Left ventricle myocardium superior (tissue), 1 donor: ENCODE measurements at regions not wholly inside any gene's neighbourhood (a gene's known extent, or its start where the extent isn't known, plus 50 kb on each side); places are given as distances from the start of the nearest gene placed in this dataset.
"Not testable (repeated sequence)": the region's sequence is repeated elsewhere in the genome, so short reads cannot be mapped to it uniquely, and the experiment has no call there.

Experiments used
- ATAC-seq: fragments of 200-7000 bp; cut with Tn5 transposase; one replicate; pipeline ENCODE4 v1.9.1; 2020; ENCODE audit warnings: mild to moderate bottlenecking, moderate library complexity
- DNase-seq: peaks from one replicate; pipeline ENCODE4 v3.0.0-alpha.2; 2020
- intact Hi-C: fragments of 100-400 bp; cut with micrococcal nuclease; formaldehyde crosslinking; loops from one replicate; pipeline ENCODE4 v1.11.0; 2022
- donor health status: DM: no; HTN: yes; CAD: no; lungs with severe emphysema.

DNA sequence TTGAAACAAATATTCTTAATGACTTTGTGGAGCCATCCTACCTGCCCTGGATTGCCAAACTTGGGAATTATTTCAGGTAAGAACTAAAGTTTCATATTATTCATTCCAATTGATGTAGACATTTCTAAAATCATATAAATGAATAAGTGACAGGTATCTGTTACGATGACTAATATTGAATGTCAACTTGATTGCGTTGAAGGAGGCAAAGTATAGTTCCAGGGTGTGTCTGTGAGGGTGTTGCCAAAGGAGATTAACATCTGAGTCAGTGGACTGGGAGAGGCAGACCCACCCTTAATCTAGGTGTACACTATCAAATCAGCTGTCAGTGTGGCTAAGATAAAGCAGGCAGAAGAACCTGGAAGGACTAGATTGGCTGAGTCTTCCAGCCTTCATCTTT, 1688.4 kb upstream of the CDH9 start:
- DNase-seq (no peak), ATAC-seq (no peak)
- intact Hi-C loops = no loop called here

- ATAC-seq (no peak), DNase-seq (no peak)
- intact Hi-C loops = no loop called here
Measured at GRCh38 chr5:28725001-28725400, 1686.6 kb upstream of the CDH9 start.

DNA sequence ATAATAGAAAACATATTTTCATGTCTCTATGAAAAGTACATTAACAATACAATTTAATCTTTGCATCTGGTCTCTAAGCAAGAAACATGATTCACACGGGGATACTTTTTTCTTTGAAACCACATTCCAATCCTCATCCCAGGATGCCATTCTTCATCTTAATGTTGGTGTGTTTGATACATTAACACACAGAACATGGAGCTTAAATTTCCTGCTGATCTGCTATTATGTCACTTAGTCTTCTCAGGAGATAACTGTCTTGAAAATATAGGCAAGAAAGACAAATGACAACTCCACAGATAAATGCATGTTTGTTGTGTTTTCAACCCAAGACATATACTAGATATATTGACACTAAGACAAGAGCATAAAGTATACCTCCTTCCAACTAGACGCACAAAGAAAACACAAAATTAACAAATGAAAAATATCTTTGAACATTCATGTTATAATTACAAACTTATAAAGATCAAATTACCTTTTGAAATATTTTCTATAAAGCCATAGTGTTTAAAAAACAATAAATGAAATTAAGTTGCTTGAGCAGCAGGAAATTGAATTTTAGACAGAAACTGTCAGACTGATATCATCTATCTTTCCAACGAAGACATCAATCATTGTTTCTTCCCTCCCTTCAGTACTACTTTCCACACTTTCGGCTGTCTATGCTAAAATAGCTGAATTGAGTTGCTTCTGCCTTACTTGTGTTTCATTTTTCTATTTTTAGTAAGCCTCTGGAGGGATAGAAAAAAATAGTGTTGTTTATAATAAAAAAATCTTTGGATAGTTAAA, 1676.7 kb upstream of the CDH9 start:
- ATAC-seq = no peak
- no peak for DNase-seq
- intact Hi-C loops = no loop called here

DNA sequence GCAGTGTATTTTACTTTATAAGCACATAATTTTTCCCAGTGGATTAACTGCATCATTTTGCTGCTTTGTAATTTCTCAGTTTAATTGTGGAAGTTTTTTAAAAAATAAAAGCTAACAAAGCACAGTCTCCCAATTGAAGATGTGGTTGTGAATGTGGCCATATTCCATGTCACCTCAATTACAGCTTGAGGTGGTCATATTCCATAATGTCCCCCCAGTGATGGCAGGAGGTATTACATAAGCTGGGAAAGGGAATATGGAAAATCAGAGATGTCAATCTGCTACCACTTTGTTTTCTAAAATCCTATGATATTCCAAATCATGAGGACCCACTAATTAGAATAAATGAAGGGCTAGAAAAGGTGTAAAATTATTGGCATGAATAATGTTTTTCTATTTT, 1672.0 kb upstream of the CDH9 start:
- intact Hi-C loops = no loop called here
- DNase-seq = no peak
- ATAC-seq = no peak

DNA sequence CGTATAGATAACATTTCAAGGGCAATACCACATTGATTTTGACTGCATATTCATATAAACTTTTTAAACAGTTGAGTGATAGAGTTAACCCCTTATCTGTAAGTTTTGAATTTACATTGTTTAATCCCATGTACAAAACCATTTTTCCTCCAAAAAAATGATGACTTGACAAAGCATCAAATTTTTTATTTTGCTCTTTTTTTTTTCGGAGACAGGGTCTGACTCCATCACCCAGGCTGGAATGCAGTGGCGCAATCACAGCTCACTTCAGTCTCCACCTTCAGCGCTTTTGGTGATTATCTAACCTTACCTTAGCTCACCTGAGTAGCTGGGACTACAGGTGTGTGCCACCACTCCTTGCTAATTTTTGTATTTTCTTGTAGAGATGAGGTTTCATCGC, 1670.1 kb upstream of the CDH9 start:
- intact Hi-C loops = no loop called here
- DNase-seq = no peak
- no peak for ATAC-seq

DNA sequence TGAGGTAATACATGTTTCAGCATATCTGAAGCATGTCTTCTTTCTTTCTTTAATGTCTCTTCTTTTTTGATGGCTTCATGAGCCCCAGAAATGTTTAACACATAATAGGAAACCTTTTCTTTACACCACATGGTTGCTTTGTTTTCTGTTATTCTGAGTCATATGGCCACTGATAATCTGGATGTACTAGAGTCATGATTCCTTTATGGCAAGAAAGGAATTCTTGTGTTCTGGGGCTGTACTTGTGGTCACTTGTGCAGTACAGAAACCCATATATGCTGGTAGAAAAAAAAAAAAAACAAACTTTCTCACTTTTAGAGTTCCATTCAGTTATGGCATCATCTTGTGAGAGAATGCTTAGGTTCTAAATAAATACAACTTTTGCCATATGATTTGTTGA, 1669.3 kb upstream of the CDH9 start:
- intact Hi-C loops = no loop called here
- DNase-seq (no peak), ATAC-seq (no peak)

DNA sequence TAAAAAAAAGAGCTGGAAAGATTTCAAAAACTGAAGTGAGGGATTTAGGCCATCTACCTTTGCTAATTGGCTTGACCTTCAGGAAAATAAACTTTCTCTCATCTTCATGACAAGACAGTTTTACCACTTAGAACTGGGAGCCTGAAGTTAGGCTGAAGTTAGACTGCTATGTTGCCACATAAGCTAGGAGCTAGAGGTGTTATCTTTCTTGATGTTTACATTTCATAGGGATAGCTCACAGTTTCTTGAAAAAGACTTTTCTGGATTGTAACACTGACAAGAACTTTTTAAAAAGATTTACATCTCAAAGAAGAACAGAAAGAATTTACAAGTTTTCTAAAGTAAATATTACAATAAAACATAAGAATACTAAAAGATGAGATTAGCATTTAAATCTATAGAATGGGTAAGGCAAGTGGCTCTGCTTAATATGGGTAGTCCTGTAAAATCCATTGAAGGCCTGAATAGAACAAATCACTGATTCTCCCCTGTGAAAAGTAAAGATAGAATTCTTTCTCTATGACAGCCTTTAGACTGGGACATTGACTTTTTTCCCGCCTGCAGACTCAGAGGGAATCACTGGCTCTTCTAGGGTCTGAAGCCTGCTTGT, 1665.4 kb upstream of the CDH9 start:
- DNase-seq (no peak), ATAC-seq (no peak)
- intact Hi-C loops = no loop called here

DNA sequence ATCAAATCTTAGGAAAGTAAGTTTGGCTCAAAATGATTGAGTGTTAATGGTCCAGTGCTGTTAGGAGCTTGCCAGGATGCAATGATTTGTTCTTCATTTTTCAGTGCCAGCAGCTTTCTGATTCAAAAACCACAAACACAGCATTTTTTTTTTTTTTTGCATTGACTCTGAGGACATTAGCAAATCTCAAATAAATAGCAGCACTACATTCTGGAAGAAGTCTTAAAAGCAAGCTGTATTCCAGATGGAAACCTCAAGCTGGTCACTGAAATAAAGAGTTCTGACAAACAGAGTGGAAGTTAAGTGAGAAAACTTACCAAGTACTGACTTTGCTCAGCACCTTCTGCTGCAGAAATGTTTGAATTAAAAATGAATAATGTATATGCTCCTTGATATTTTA, 1653.1 kb upstream of the CDH9 start:
- ATAC-seq = no peak

DNA sequence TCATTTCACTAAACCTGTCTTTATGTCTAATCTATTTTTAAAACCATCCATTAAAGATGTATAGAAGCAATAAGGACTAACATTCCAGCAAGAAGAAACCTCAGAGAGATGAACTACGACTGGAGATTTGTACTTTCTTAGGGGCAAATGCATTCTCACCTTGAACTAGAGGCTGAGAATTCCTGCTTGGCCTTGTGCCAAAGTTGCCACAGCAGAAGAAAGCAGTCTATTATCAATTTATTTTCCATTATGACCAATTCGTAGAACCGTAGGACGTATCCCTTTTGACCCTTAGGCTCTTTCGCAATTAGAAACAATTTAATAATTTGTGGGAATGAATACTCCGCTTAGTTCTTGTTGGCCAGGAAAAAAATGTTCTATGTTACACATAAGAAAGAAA, 1647.4 kb upstream of the CDH9 start:
- DNase-seq (no peak), ATAC-seq (no peak)
- intact Hi-C loops = no loop called here

More for the DNA sequence above, 1653.1 kb upstream of the CDH9 start:
- intact Hi-C loops = no loop called here
- DNase-seq = no peak

GRCh38 chr5:28678899-28679298, 1640.5 kb upstream of the CDH9 start:
- intact Hi-C loops = no loop called here
- DNase-seq (no peak), ATAC-seq (no peak)

DNA sequence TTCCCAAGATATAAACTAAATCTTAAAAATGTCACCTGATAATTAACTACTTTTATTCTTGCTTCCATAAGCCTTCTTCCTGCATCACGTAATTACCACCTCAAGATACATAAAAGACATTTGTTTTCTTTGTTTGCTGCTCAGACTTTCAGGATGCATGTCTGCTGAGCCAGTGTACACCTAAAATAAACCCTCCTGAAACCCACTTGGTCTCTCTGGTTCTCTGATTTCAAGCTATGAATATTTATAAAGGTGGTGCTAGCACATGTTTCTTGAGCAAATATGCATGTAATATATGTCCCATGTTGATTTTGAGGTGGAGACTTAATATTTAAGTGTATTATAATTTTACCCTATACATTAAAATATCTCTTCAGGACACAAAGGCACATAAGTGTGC, 1627.7 kb upstream of the CDH9 start:
- intact Hi-C loops = no loop called here
- no peak for DNase-seq
- ATAC-seq = no peak

GRCh38 chr5:28648108-28648507, 1609.7 kb upstream of the CDH9 start:
- intact Hi-C loops = no loop called here
- DNase-seq = no peak
- no peak for ATAC-seq

GRCh38 chr5:28632607-28633006, 1594.2 kb upstream of the CDH9 start:
- DNase-seq (no peak), ATAC-seq (no peak)

GRCh38 chr5:28603869-28604268, 1565.5 kb upstream of the CDH9 start:
- DNase-seq (no peak), ATAC-seq (no peak)
- intact Hi-C loops = no loop called here

More at GRCh38 chr5:28632607-28633006, 1594.2 kb upstream of the CDH9 start:
- intact Hi-C loops = no loop called here

- intact Hi-C loops = no loop called here
- DNase-seq = no peak
- ATAC-seq = no peak
Measured at GRCh38 chr5:28602429-28602828, 1564.0 kb upstream of the CDH9 start.

GRCh38 chr5:28596707-28597106, 1558.3 kb upstream of the CDH9 start:
- intact Hi-C loops, DNase-seq, ATAC-seq: not testable (repeated sequence)

- ATAC-seq = no peak
- intact Hi-C loops = no loop called here
- no peak for DNase-seq
Measured at GRCh38 chr5:28580616-28581015, 1542.2 kb upstream of the CDH9 start.

DNA sequence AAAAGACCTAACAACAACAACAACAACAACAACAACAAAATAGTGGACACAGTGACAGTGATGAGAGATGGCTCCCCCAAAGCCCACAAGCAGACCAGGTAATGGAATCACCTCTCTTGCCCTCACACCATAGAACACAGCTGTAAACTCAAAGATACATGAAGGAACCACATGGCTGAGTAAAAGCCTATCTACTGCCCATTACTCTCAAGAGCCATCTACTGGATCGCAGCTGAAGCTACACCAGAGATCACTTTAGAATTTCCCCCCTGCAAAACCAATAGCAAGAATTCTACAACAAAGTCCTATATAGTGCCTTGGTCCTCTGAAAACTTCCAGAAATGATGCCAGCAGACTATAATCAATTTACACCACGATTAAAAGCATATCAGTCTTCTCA, 1537.6 kb upstream of the CDH9 start:
- intact Hi-C loops = no loop called here
- DNase-seq (no peak), ATAC-seq (no peak)

- intact Hi-C loops = no loop called here
- no peak for DNase-seq
- no peak for ATAC-seq
Measured at GRCh38 chr5:28575368-28575767, 1537.0 kb upstream of the CDH9 start.

DNA sequence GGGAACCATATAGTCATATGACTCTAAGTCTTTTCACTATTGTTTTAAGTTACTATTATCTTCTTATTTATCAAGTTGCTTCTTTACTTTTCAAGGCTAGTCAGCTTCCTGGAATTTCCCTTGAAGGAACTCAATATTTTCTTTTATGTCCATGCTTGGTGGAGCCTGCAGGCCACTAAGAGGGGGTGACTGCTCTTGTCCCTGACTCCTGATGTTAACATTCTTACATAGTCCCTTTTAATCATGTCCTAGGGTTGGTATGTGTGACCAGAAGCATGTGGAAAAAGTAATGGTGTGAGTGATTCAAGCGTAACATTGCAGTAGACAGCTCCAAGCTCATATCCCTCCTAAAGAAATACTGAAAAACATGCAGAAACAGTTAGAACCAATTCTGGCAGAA, 1536.2 kb upstream of the CDH9 start:
- ATAC-seq (no peak), DNase-seq (no peak)
- intact Hi-C loops = no loop called here

DNA sequence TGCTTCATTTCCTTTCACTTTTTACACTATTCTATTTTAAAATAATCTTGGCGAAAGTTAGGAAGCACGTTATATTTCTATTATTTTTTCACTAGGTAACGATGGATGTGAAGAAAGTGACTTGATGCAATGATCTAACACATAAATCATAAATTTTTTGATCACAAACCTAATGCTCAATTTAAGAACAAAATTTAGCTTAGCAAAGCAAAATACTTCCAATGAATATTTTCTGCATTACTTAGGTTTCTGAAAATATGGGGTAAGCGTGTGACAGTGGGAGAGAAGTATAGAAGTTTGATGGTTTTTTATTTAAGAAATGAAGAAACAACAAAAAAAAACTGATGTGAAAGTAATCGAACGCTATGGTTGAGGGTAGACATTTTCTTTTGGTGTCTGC, 1528.7 kb upstream of the CDH9 start:
- DNase-seq = no peak
- no peak for ATAC-seq
- intact Hi-C loops = no loop called here
